GM18519 (cell line): ENCODE measurements at regions not wholly inside any gene's neighbourhood (a gene's known extent, or its start where the extent isn't known, plus 50 kb on each side); places are given as distances from the start of the nearest gene placed in this dataset.

Source experiments
- ATAC-seq: cut with Tn5 transposase; IDR thresholded peaks from one replicate; pipeline ENCODE4 v1.9.1; 2021; ENCODE audit warnings: mild to moderate bottlenecking, moderate library complexity; ENCODE audit not compliant: unreplicated experiment, low FRiP score

DNA sequence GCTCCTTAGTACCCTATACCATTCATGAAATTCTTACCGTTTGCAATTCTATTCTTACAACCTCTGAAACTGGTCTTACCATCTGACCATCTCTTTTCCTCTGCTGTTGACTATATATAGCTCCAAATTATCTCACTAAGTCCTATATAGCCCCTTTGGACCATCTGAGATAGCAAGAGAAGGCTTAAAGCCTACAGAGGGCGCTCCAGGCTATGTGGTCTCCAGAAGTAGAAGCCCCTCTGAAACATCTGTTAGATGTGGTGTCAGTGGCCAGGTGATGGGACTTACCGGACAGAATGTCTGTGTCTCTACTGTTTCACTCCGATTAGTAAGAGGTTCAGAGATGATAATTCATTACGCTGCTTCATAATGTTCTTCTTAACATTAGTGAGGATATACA lies 140.7 kb upstream of the BMP2 start:
- ATAC-seq: no peak

GRCh38 chr20:6623989-6624388 lies 143.5 kb upstream of the BMP2 start:
- ATAC-seq: peak; percentile 71

GRCh38 chr20:6622041-6622440 lies 145.4 kb upstream of the BMP2 start:
- ATAC-seq: no peak

DNA sequence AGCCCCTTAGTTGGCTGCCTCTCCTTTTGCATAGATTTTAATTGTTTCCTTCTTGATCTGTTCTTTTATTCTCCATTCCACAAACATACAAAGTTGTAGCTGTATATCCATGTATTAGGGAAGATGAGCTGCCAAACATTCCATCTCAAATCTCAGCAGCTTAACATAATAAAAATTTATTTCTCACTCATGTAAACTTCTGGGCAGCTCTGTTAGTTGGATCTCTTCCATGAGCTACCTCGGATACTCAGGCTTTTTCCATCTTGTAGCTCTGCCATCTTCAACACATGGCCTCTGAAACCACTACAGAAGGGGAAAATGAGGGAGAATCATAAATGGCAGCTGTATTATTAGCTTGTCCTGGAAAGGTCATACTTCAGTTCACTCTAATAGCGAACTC lies 149.4 kb upstream of the BMP2 start:
- no peak for ATAC-seq

- ATAC-seq: no peak
Observed at GRCh38 chr20:6616421-6616820, 151.1 kb upstream of the BMP2 start.

DNA sequence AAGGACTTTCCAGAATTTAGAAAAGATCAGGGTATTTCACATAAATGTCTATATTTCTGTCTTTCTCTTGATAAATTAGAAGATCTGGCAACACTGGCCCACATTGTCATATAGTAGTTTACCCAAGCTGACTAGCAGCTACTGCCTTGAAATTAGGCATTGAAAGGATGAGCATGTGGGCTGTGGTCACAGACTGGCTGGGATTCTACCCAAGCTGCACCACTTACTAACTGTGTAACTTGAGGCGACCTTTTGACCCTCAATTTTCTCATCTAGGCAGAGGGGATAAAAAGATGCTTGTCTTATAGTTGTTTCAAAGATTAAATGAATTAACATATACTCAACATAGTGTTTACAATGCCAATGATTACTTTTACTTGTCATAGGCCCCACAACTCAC lies 152.7 kb upstream of the BMP2 start:
- no peak for ATAC-seq

DNA sequence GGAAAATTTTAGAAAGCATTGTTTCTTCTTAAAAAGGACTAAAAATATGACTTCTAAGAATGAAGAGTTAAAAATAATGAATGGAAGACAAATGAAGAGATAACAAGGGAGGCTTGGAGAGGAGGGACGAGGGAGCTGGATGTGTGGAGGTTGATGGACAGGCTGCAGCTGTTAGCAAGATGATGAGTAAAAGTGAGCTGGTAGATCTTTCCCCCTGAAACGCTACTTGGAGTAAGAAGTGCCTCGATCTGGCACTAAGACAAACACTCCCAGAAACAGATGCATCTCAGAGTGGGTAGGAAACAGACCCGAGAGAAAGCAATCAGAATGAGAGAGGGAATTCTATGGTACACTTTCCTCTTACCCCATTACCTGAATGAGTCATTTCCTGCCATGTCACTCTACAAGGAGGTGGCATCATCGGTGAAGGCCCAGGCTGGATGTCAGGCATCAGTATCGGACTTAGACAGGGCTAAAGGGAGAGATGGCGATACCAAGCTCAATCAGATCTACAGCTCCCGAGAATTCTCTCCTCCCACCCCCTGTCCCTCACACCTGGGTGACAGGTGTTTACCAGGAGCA lies 154.1 kb upstream of the BMP2 start:
- no peak for ATAC-seq

DNA sequence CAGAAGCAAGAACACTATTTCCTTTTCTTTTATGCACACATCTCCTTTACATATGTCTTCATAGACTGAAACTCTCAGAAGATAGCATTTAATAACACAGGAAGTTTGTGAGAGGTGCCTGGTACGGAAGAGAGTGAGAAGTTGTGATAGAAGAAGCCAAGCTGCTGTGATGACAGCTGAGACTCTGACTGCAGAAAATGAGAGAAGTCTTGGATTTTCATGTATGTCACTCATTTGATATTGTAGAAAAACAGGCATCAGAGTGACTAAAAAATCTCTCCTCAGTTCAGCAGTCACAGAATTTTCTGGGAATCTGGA lies 154.9 kb upstream of the BMP2 start:
- ATAC-seq: no peak

DNA sequence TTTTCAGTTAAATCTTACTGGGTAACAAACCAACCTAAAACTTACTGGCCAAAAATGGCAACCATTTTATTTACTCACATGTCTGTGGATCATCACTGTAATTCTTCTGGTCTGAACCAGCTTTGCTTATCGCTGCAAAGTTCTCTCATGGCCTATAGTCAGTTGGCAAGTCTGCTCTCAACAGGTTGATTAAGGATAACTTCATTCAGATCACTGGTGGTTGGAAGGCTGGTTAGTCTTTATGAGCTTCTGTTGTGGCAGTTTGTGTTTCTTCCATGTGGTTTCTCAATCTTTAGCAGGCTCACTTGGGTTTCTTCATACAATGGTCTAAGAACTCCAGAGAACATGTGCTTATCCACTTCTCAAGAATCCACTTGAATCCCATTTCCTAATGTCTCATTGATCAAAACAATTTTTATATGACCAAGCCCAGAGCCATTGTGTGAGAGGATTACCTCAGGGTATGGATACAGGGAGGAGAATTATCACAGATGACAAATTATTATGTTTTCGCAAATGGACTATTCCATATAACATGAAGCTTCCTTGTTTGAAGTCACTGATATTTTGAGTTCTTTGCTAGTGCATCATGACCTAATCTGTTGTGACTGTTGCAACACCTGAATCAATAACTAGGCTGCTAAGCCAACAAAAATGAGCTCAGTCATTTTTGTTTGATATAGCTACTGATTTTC lies 155.4 kb upstream of the BMP2 start:
- ATAC-seq: no peak

DNA sequence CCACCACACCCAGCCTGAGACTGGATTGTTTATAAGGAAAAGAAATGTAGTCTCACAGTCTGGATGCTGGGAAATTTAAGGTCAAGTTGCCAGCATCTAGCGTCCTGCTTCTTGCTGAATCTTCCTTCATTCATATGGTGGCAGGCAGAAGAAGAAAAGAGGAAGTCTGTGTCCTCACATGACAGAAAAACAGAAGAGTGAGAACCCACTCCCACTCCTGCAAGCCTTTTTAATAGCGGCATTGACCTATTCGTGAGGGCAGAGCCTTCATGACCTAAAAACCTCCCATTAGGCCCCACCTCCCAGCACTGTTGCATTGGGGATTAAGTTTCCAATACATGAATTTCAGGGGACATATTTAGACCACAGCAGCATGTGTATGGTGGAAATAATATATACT lies 160.8 kb upstream of the BMP2 start:
- no peak for ATAC-seq

- no peak for ATAC-seq
Observed at GRCh38 chr20:6605055-6605935, 162.2 kb upstream of the BMP2 start.

GRCh38 chr20:6604179-6604578 lies 163.3 kb upstream of the BMP2 start:
- ATAC-seq: no peak

DNA sequence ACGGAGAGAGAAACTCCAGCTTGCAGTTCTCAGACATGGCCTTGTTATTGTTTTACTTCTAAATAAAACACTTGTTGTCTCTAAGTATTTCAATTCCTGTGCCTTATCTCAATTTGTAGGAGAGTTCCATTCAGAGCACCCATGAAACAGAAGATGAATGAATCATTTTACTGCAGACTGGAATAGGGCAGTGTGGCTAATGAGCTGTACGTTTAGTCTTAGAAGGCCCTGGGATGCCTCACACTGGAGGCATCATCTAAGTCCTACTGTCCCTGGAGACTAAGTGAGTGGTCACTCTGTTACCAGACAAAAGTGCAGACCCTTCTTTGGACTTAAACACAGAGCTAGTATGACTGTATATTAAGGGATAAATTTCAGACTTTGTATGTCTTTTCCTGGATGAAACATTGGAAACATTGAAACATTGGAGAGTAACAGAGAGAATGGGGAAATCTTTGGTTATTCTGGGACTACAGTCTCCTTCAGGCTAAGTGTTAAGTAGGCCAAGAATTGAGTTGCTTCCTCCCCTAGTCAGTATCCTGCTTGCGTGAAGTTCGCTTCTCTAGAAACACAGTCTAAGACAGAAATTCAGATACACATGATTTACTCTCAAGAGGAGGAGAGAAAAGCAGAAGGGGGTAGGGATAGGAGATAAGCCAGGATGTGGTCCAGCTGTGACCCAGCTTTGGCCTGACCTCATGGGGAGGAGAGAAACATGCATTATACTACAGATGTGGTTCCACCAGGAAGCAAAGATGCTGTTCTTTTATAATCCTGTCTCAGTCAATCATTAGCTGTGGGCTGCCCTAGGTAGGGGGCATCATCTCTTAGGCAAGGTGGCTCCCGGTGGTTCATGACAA lies 167.4 kb upstream of the BMP2 start:
- ATAC-seq: no peak

DNA sequence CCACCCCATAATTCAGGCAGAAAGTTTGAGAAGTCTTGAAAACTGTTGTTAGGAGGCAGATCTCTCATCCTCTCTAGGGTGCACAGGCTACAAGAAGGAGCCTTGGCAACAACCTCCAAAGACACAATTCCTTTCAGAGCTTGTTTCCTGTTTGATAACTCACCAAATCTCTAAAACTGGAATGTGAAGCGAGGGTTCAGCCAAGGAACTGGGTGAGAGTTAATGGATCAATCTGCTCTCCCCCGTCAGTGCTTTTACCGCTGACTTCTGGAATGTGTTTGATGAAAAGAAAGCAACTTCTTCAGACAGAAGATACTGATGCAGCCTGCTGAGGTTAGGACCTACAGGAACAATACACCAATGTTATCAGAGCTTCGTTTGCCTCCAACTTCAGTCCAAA lies 171.8 kb upstream of the BMP2 start:
- no peak for ATAC-seq

- no peak for ATAC-seq
Observed at GRCh38 chr20:6590891-6591637, 176.4 kb upstream of the BMP2 start.

GRCh38 chr20:6588296-6588695 lies 179.2 kb upstream of the BMP2 start:
- ATAC-seq: no peak

- ATAC-seq: no peak
Observed at GRCh38 chr20:6583134-6583738, 184.2 kb upstream of the BMP2 start.

DNA sequence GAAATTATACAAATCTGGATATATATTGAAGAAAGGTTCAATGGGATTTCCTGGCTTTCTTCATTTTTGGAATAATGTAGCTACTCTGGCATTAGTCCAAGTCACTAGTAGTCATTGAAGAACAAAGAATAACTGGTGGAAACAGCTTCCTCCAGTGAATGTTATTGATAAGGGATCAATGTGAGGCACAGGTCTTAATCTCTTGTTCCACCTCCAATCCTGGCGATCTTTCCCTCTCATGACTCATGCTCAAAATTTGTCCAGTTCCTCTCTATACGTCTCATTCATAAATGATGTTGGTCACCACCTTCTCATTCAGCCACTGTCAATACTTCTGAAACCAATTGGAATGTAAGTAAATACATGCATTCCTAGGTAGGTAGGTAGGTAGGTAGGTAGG lies 185.0 kb upstream of the BMP2 start:
- no peak for ATAC-seq

GRCh38 chr20:6580486-6580885 lies 187.0 kb upstream of the BMP2 start:
- ATAC-seq: no peak

DNA sequence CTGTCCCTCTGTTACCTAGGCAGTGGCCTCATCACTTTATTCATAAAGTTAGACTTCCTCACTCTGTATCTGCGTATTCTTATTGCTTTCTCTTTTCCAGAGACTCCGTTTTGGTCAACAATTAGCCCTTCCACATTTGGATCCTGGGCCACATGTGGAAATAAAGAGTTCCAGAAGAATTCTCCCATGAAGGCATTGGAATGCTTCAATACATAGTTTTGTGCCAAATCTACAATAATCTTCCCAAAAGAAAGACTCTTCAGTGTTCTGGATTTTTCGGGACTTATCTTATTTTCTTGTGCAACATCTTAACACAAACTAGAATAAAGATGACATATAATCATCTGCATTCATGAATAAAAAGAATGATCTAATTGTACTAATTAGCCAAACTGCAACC lies 187.7 kb upstream of the BMP2 start:
- no peak for ATAC-seq
